OCI-LY1 (cell line): ENCODE measurements at regions not wholly inside any gene's neighbourhood (a gene's known extent, or its start where the extent isn't known, plus 50 kb on each side); places are given as distances from the start of the nearest gene placed in this dataset.

Experiments used
- H2AFZ ChIP-seq: fragments of 200-600 bp; sonication (generic), shearing (Covaris generic); 2 replicates; pipeline ENCODE4 v1.6.0; 2014; ENCODE audit warnings: antibody characterized with exemption, mild to moderate bottlenecking, low read length
- H3F3A ChIP-seq: fragments of 200-600 bp; sonication (generic), shearing (Covaris generic); 2 replicates; pipeline ENCODE4 v1.6.0; 2014; ENCODE audit warnings: mild to moderate bottlenecking, antibody characterized with exemption, low read length, moderate library complexity; ENCODE audit not compliant: insufficient read depth
- H3K27ac ChIP-seq: fragments of 200-600 bp; sonication (generic); 2 replicates; pipeline ENCODE4 v1.5.1; 2014; ENCODE audit warnings: low read length, mixed run types, mild to moderate bottlenecking, low read depth; ENCODE audit not compliant: poor library complexity, severe bottlenecking
- H3K27me3 ChIP-seq: fragments of 200-600 bp; sonication (generic); 2 replicates; pipeline ENCODE4 v1.6.0; 2014; ENCODE audit warnings: antibody characterized with exemption, mild to moderate bottlenecking, low read length, moderate library complexity; ENCODE audit not compliant: insufficient read depth
- H3K36me3 ChIP-seq: fragments of 200-600 bp; sonication (generic); 2 replicates; pipeline ENCODE4 v1.6.1; 2014; ENCODE audit warnings: mild to moderate bottlenecking, antibody characterized with exemption, low read length, moderate library complexity, mixed read lengths; ENCODE audit not compliant: insufficient read depth
- H3K4me1 ChIP-seq: fragments of 200-600 bp; sonication (generic); 2 replicates; pipeline ENCODE4 v1.5.1; 2014; ENCODE audit warnings: mild to moderate bottlenecking, low read length, moderate library complexity; ENCODE audit not compliant: insufficient read depth, severe bottlenecking
- H3K4me2 ChIP-seq: fragments of 200-600 bp; sonication (generic), shearing (Covaris generic); 2 replicates; pipeline ENCODE4 v1.6.1; 2014; ENCODE audit warnings: low read length
- H3K4me3 ChIP-seq: fragments of 200-600 bp; sonication (generic); 2 replicates; pipeline ENCODE4 v1.5.1; 2014; ENCODE audit warnings: low read length, low read depth, mild to moderate bottlenecking, mixed read lengths; ENCODE audit not compliant: poor library complexity, severe bottlenecking
- H3K79me2 ChIP-seq: fragments of 200-600 bp; shearing (Covaris generic); 2 replicates; pipeline ENCODE4 v1.6.1; 2016; ENCODE audit warnings: mixed run types, low read length, mixed read lengths; ENCODE audit not compliant: insufficient read depth
- H3K9ac ChIP-seq: fragments of 200-600 bp; sonication (generic), shearing (Covaris generic); 2 replicates; pipeline ENCODE4 v1.6.1; 2014; ENCODE audit warnings: mild to moderate bottlenecking, low read length, mixed read lengths
- H3K9me2 ChIP-seq: fragments of 200-600 bp; sonication (generic), shearing (Covaris generic); 2 replicates; pipeline ENCODE4 v1.6.1; 2014; ENCODE audit warnings: low read depth, mild to moderate bottlenecking, low read length, mixed read lengths
- H3K9me3 ChIP-seq: fragments of 200-600 bp; shearing (Covaris generic); 2 replicates; pipeline ENCODE4 v1.6.1; 2014; ENCODE audit warnings: low read length, mixed read lengths
- H4K20me1 ChIP-seq: fragments of 200-600 bp; sonication (generic), shearing (Covaris generic); 2 replicates; pipeline ENCODE4 v1.6.0; 2016; ENCODE audit warnings: mild to moderate bottlenecking, low read length; ENCODE audit not compliant: insufficient read depth
- EZH2 ChIP-seq: fragments of 200-600 bp; sonication (generic), shearing (Covaris generic); IDR thresholded peaks from 2 replicates; pipeline ENCODE4 v1.8.0; 2017; ENCODE audit warnings: borderline replicate concordance, mixed run types, mild to moderate bottlenecking, antibody characterized with exemption, low read length, moderate library complexity, mixed read lengths
- TF ChIP-seq, protein P1 (sequence below): fragments of 200-600 bp; sonication (generic), shearing (Covaris generic); IDR thresholded peaks from 2 replicates; pipeline ENCODE4 v1.5.1; 2017; ENCODE audit warnings: mild to moderate bottlenecking, antibody characterized with exemption, low read length, moderate library complexity, mixed read lengths

- H3K36me3 ChIP-seq: no peaks in the 10 kb centered on the region
- H3K4me2 ChIP-seq: no peak overlapping the region
- no peak overlapping the region for H3K4me3 ChIP-seq
- H4K20me1 ChIP-seq: no peaks in the 10 kb centered on the region
- H3F3A ChIP-seq: no peaks in the 10 kb centered on the region
- no peak for TF ChIP-seq EZH2
- TF ChIP-seq, protein P1, sequence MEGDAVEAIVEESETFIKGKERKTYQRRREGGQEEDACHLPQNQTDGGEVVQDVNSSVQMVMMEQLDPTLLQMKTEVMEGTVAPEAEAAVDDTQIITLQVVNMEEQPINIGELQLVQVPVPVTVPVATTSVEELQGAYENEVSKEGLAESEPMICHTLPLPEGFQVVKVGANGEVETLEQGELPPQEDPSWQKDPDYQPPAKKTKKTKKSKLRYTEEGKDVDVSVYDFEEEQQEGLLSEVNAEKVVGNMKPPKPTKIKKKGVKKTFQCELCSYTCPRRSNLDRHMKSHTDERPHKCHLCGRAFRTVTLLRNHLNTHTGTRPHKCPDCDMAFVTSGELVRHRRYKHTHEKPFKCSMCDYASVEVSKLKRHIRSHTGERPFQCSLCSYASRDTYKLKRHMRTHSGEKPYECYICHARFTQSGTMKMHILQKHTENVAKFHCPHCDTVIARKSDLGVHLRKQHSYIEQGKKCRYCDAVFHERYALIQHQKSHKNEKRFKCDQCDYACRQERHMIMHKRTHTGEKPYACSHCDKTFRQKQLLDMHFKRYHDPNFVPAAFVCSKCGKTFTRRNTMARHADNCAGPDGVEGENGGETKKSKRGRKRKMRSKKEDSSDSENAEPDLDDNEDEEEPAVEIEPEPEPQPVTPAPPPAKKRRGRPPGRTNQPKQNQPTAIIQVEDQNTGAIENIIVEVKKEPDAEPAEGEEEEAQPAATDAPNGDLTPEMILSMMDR: no peak
- no peaks in the 10 kb centered on the region for H3K79me2 ChIP-seq
- no peak overlapping the region for H2AFZ ChIP-seq
- H3K27ac ChIP-seq: no peak overlapping the region
- no peaks in the 10 kb centered on the region for H3K27me3 ChIP-seq
- H3K9me3 ChIP-seq: no peaks in the 10 kb centered on the region
- no peaks in the 10 kb centered on the region for H3K4me1 ChIP-seq
- H3K9me2 ChIP-seq: no peaks in the 10 kb centered on the region
- no peak overlapping the region for H3K9ac ChIP-seq
Measured at GRCh38 chr3:99145031-99145430, 243.5 kb upstream of the DCBLD2 start.

DNA sequence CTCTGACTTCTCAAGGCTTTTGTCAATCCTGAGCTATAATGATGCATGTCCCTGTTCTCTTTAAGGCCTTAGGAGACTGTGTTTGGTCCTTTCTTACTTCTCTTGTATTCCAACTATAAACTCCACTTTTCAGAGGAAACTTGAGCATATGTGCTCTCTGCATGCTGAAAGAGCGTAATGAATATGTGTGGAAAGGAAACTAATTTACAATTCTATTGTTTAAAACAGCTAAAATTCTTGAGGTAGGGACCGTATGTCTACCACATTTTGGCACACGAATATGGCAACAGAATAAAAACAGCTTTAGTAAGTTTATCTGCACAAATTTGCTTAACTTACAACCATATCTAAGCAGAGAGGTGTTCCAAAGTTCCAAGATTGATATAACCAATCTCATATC is 242.0 kb upstream of the DCBLD2 start:
- Histone ChIP-seq H3K9me2 (no peaks in the 10 kb centered on the region), H3K27ac (no peak overlapping the region), H3F3A (no peaks in the 10 kb centered on the region), H3K27me3 (no peaks in the 10 kb centered on the region), H3K9me3 (no peaks in the 10 kb centered on the region), H3K4me2 (no peak overlapping the region), H3K4me1 (no peaks in the 10 kb centered on the region), H2AFZ (no peak overlapping the region), H3K36me3 (no peaks in the 10 kb centered on the region), H4K20me1 (no peaks in the 10 kb centered on the region), H3K9ac (no peak overlapping the region), H3K79me2 (no peaks in the 10 kb centered on the region), H3K4me3 (no peak overlapping the region)
- TF ChIP-seq EZH2: no peak
- TF ChIP-seq, protein P1: no peak

DNA sequence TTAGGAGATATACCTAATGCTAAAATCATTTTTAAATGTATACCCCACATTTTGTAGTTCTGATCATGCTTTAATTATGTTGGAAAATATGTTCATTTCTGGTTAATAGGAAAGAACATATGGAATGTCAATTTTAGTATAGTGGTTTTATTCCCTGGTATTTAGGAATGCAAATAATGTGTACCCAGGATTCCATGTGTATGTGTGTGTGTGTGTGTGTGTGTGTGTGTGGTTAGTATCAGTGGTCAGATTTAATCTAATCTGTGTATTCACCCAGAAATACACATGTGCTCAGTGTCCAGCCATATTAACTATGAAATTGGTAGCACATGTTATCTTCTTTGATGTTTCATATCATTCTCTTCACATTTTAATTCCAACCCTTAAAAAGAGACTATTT is 233.5 kb upstream of the DCBLD2 start:
- no peak overlapping the region for H2AFZ ChIP-seq
- H3F3A ChIP-seq: no peaks in the 10 kb centered on the region
- no peak for TF ChIP-seq EZH2
- TF ChIP-seq, protein P1: no peak
- H3K36me3 ChIP-seq: no peaks in the 10 kb centered on the region
- H3K4me1 ChIP-seq: no peaks in the 10 kb centered on the region
- no peak overlapping the region for H3K4me2 ChIP-seq
- H3K9ac ChIP-seq: no peak overlapping the region
- no peaks in the 10 kb centered on the region for H3K79me2 ChIP-seq
- H3K27ac ChIP-seq: no peak overlapping the region
- no peak overlapping the region for H3K4me3 ChIP-seq
- no peaks in the 10 kb centered on the region for H3K9me2 ChIP-seq
- H4K20me1 ChIP-seq: no peaks in the 10 kb centered on the region
- H3K9me3 ChIP-seq: no peaks in the 10 kb centered on the region
- no peaks in the 10 kb centered on the region for H3K27me3 ChIP-seq
